ENCODE measurements at regions not wholly inside any gene's neighbourhood (a gene's known extent, or its start where the extent isn't known, plus 50 kb on each side); places are given as distances from the start of the nearest gene placed in this dataset.
"Not testable (repeated sequence)": the region's sequence is repeated elsewhere in the genome, so short reads cannot be mapped to it uniquely, and the experiment has no call there.

- H3K36me3 ChIP-seq (ENCODE audit: control insufficient read depth in 2 of 2, insufficient read depth in 2 of 2, low read length in 1 of 2); H3K9ac ChIP-seq (ENCODE audit: control insufficient read depth, insufficient read depth, low read length); FAIRE-seq; POLR2A ChIA-PET; SMC1A ChIA-PET (ENCODE audit: uncharacterized antibody, unreplicated experiment); H2AFZ ChIP-seq (ENCODE audit: control insufficient read depth, low read depth, low read length); H3K27ac ChIP-seq (ENCODE audit: control insufficient read depth, insufficient read depth); BruUV-seq (replicated peaks); H3K79me2 ChIP-seq (ENCODE audit: control insufficient read depth, insufficient read depth, low read length); H3K4me3 ChIP-seq; H4K20me1 ChIP-seq (ENCODE audit: control insufficient read depth, insufficient read depth); H3K27me3 ChIP-seq (replicated peaks in 1 of 2; ENCODE audit: control insufficient read depth in 2 of 2, insufficient read depth in 2 of 2, low read length in 1 of 2); H3K9me3 ChIP-seq (replicated peaks; ENCODE audit: control insufficient read depth, insufficient read depth, low read length); H3K4me2 ChIP-seq (ENCODE audit: control insufficient read depth, insufficient read depth); RAD21 ChIA-PET (ENCODE audit: unreplicated experiment); H3K4me1 ChIP-seq (ENCODE audit: control insufficient read depth, insufficient read depth, low read length); ATAC-seq; DNase-seq (ENCODE audit: low read depth, low spot score); in situ Hi-C loops (cut with MboI); intact Hi-C loops (cut with micrococcal nuclease; ENCODE audit: unreplicated experiment); CTCF ChIA-PET: not testable (repeated sequence)
- TF ChIP-seq PKNOX1 (IDR thresholded peaks at IDR 0.05) = 0 out of 2 replicates have a peak, but pooled peaks have one; percentile 29
- WGBS (ENCODE audit: insufficient coverage, insufficient replicate concordance, low lambda C conversion rate, missing lambda C conversion rate) = 0% methylated on average over 2 of the region's 2 CpGs
Measured at GRCh38 chr4:125605926-125606325, 291.2 kb downstream of the FAT4 start.

GRCh38 chr4:125620066-125620860, 305.5 kb downstream of the FAT4 start:
- FAIRE-seq (no peak), ATAC-seq (no peak), DNase-seq (ENCODE audit: low read depth, low spot score) (no peak)
- intact Hi-C loops (cut with micrococcal nuclease; ENCODE audit: unreplicated experiment) (loop anchor here (10.0 kb wide), 1 partner anchor 1805 kb away; no protein-coding TSS in a partner anchor), in situ Hi-C loops (cut with MboI) (no loop called here)
- H3K4me2 ChIP-seq (ENCODE audit: control insufficient read depth, insufficient read depth) = no peak overlapping the region
- ChIA-PET POLR2A (no interaction called here), RAD21 (ENCODE audit: unreplicated experiment) (no interaction called here), CTCF (no interaction called here), SMC1A (ENCODE audit: uncharacterized antibody, unreplicated experiment) (no interaction called here)
- TF ChIP-seq PAX5 (IDR thresholded peaks at IDR 0.05; ENCODE audit: borderline replicate concordance, low read depth, low read length) (no peak), PBX3 (IDR thresholded peaks at IDR 0.05; ENCODE audit: insufficient replicate concordance, low read depth, low read length) (no peak), RFX5 (IDR thresholded peaks at IDR 0.05; ENCODE audit: low read depth, low read length) (no peak), CBX5 (IDR thresholded peaks at IDR 0.05; ENCODE audit: low read depth) (no peak), CHD1 (IDR thresholded peaks at IDR 0.05; ENCODE audit: low read depth, low read length) (no peak), RAD51 (IDR thresholded peaks at IDR 0.05) (no peak), RELB (IDR thresholded peaks at IDR 0.05; ENCODE audit: low read depth) (no peak), USF1 (IDR thresholded peaks at IDR 0.05; ENCODE audit: borderline replicate concordance, extremely low read length, insufficient read depth, low read depth, low read length) (no peak)
- H4K20me1 ChIP-seq (ENCODE audit: control insufficient read depth, insufficient read depth) = no peaks in the 10 kb centered on the region
- H3K27me3 ChIP-seq (replicated peaks in 1 of 2; ENCODE audit: control insufficient read depth in 2 of 2, insufficient read depth in 2 of 2, low read length in 1 of 2) = no peaks in the 10 kb centered on the region
- no peak overlapping the region for H2AFZ ChIP-seq (ENCODE audit: control insufficient read depth, low read depth, low read length)
- no peaks in the 10 kb centered on the region for H3K9me3 ChIP-seq (replicated peaks; ENCODE audit: control insufficient read depth, insufficient read depth, low read length)
- H3K4me3 ChIP-seq = no peak overlapping the region
- 12% methylated on average over 3 of the region's 3 CpGs for WGBS (ENCODE audit: insufficient coverage, insufficient replicate concordance, low lambda C conversion rate, missing lambda C conversion rate)
- H3K79me2 ChIP-seq (ENCODE audit: control insufficient read depth, insufficient read depth, low read length) = no peaks in the 10 kb centered on the region
- H3K27ac ChIP-seq (ENCODE audit: control insufficient read depth, insufficient read depth) = no peak overlapping the region
- no peaks in the 10 kb centered on the region for H3K4me1 ChIP-seq (ENCODE audit: control insufficient read depth, insufficient read depth, low read length)
- BruUV-seq (replicated peaks) = no TSS peak
- no peaks in the 10 kb centered on the region for H3K36me3 ChIP-seq (ENCODE audit: control insufficient read depth in 2 of 2, insufficient read depth in 2 of 2, low read length in 1 of 2)
- H3K9ac ChIP-seq (ENCODE audit: control insufficient read depth, insufficient read depth, low read length) = no peak overlapping the region
